NCI-H526 (cell line): ENCODE measurements at regions not wholly inside any gene's neighbourhood (a gene's known extent, or its start where the extent isn't known, plus 50 kb on each side); places are given as distances from the start of the nearest gene placed in this dataset.

Source experiments
- DNase-seq, 2 experiments: peaks; one replicate each; lab custom pipeline; 2025; lab: John Stamatoyannopoulos, UW

GRCh38 chr18:46295416-46295815 lies 191.2 kb downstream of the HAUS1 start:
- no peak for DNase-seq

- no peak for DNase-seq
Measured at GRCh38 chr18:46296656-46297055, 192.5 kb downstream of the HAUS1 start.

- DNase-seq: no peak
Measured at GRCh38 chr18:46297124-46297523, 192.9 kb downstream of the HAUS1 start.

- DNase-seq: no peak
Measured at GRCh38 chr18:46297621-46298020, 193.4 kb downstream of the HAUS1 start.

GRCh38 chr18:46298511-46298910 lies 194.3 kb downstream of the HAUS1 start:
- DNase-seq: no peak

GRCh38 chr18:46299465-46300008 lies 195.4 kb downstream of the HAUS1 start:
- DNase-seq: no peak

- no peak for DNase-seq
Measured at GRCh38 chr18:46301081-46301480, 196.9 kb downstream of the HAUS1 start.

GRCh38 chr18:46301571-46301970 lies 197.4 kb downstream of the HAUS1 start:
- no peak for DNase-seq

GRCh38 chr18:46302528-46303485 lies 198.6 kb downstream of the HAUS1 start:
- DNase-seq: no peak

- no peak for DNase-seq
Measured at GRCh38 chr18:46310258-46310657, 206.1 kb downstream of the HAUS1 start.

- no peak for DNase-seq
Measured at GRCh38 chr18:46310675-46311345, 206.6 kb downstream of the HAUS1 start.

- DNase-seq: no peak
Measured at GRCh38 chr18:46311491-46311890, 207.3 kb downstream of the HAUS1 start.

GRCh38 chr18:46312221-46312620 lies 208.0 kb downstream of the HAUS1 start:
- DNase-seq: no peak

GRCh38 chr18:46313521-46313920 lies 209.3 kb downstream of the HAUS1 start:
- no peak for DNase-seq

- DNase-seq: no peak
Measured at GRCh38 chr18:46314011-46314410, 209.8 kb downstream of the HAUS1 start.

- DNase-seq: no peak
Measured at GRCh38 chr18:46315161-46315560, 211.0 kb downstream of the HAUS1 start.

GRCh38 chr18:46318356-46318755 lies 214.2 kb downstream of the HAUS1 start:
- no peak for DNase-seq

- DNase-seq: no peak
Measured at GRCh38 chr18:46319783-46320182, 215.6 kb downstream of the HAUS1 start.

- DNase-seq: no peak
Measured at GRCh38 chr18:46320297-46320696, 216.1 kb downstream of the HAUS1 start.

GRCh38 chr18:46320928-46321711 lies 216.9 kb downstream of the HAUS1 start:
- DNase-seq: no peak

GRCh38 chr18:46321955-46322354 lies 217.8 kb downstream of the HAUS1 start:
- no peak for DNase-seq

GRCh38 chr18:46322411-46322891 lies 218.3 kb downstream of the HAUS1 start:
- DNase-seq: no peak
